PC-9 (cell line): ENCODE measurements at regions not wholly inside any gene's neighbourhood (a gene's known extent, or its start where the extent isn't known, plus 50 kb on each side); places are given as distances from the start of the nearest gene placed in this dataset.

Source experiments
- BruUV-seq: library from RNA; stranded (reverse); fragments of 400-500 nt; replicated peaks from 2 replicates; lab custom pipeline; 2021; lab: Mats Ljungman, UMichigan
- CTCF ChIA-PET: fragments of 300-600 bp; sonication (Branson Sonifier 250); formaldehyde crosslinking; loops from one replicate; lab custom pipeline; 2022; ENCODE audit warnings: antibody characterized with exemption; lab: Charles Lee
- POLR2A ChIA-PET: fragments of 300-600 bp; sonication (Branson Sonifier 250); formaldehyde crosslinking; loops from one replicate; lab custom pipeline; 2022; ENCODE audit warnings: antibody characterized with exemption; ENCODE audit not compliant: unreplicated experiment; lab: Charles Lee
- DNase-seq, 2 experiments: peaks; one replicate each; pipeline versions ENCODE4 v3.0.0 to v3.0.0-alpha.2; 2015 to 2022; ENCODE audit warnings: mixed read lengths in 1 of 2
- H2AFZ ChIP-seq: fragments of 200-600 bp; sonication (generic); 2 replicates; pipeline ENCODE4 v1.8.1; 2017; ENCODE audit warnings: antibody characterized with exemption
- H3F3A ChIP-seq: fragments of 200-600 bp; sonication (generic); 2 replicates; pipeline ENCODE4 v1.8.1; 2017; ENCODE audit warnings: antibody characterized with exemption, mild to moderate bottlenecking, low read depth; ENCODE audit not compliant: insufficient read depth
- H3K27ac ChIP-seq: fragments of 200-600 bp; sonication (generic); 2 replicates; pipeline ENCODE4 v1.6.1; 2016; ENCODE audit warnings: mixed run types
- H3K27me3 ChIP-seq: fragments of 200-600 bp; sonication (generic); 2 replicates; pipeline ENCODE4 v1.6.1; 2016; ENCODE audit warnings: low read depth, mixed run types; ENCODE audit not compliant: insufficient read depth
- H3K36me3 ChIP-seq: fragments of 200-600 bp; sonication (generic); 2 replicates; pipeline ENCODE4 v1.6.1; 2016; ENCODE audit warnings: low read depth, mixed run types
- H3K4me1 ChIP-seq: fragments of 200-600 bp; sonication (generic); replicated peaks from 2 replicates; pipeline ENCODE4 v1.6.1; 2016; ENCODE audit warnings: mixed run types; ENCODE audit not compliant: insufficient read depth
- H3K4me2 ChIP-seq: fragments of 200-600 bp; sonication (generic); 2 replicates; pipeline ENCODE4 v1.6.1; 2017; ENCODE audit warnings: mixed run types
- H3K4me3 ChIP-seq: fragments of 200-600 bp; sonication (generic); 2 replicates; pipeline ENCODE4 v1.6.1; 2016; ENCODE audit warnings: mixed run types
- H3K79me2 ChIP-seq: fragments of 200-600 bp; sonication (generic); 2 replicates; pipeline ENCODE4 v1.6.1; 2017; ENCODE audit warnings: low read depth, mixed run types
- H3K9me2 ChIP-seq: fragments of 200-600 bp; sonication (generic); 2 replicates; pipeline ENCODE4 v1.8.1; 2017; ENCODE audit warnings: mild to moderate bottlenecking; ENCODE audit not compliant: insufficient read depth
- H3K9me3 ChIP-seq: fragments of 200-600 bp; sonication (generic); 2 replicates; pipeline ENCODE4 v1.8.1; 2016; ENCODE audit warnings: low read depth; ENCODE audit not compliant: insufficient read depth
- H4K20me1 ChIP-seq: fragments of 200-600 bp; sonication (generic); 2 replicates; pipeline ENCODE4 v1.8.1; 2017; ENCODE audit not compliant: insufficient read depth
- CTCF ChIP-seq: fragments of 200-600 bp; sonication (generic); conservative IDR thresholded peaks from 2 replicates; pipeline ENCODE4 v1.6.1; 2017; ENCODE audit warnings: mixed run types, antibody characterized with exemption, mild to moderate bottlenecking, moderate library complexity
- EZH2 ChIP-seq: fragments of 200-600 bp; sonication (generic); IDR thresholded peaks from 2 replicates; pipeline ENCODE4 v1.8.0; 2017; ENCODE audit warnings: antibody characterized with exemption, low read depth
- intact Hi-C: fragments of 100-400 bp; cut with micrococcal nuclease; formaldehyde crosslinking; loops from one replicate; pipeline ENCODE4 v1.10.0; 2022; ENCODE audit not compliant: unreplicated experiment

GRCh38 chr17:62322313-62322712 lies 58.0 kb upstream of the EFCAB3 start:
- H3F3A ChIP-seq, result no peaks in the 10 kb centered on the region
- no peak for TF ChIP-seq EZH2
- no peak for TF ChIP-seq CTCF
- H3K4me3 ChIP-seq, result no peak overlapping the region
- no peaks in the 10 kb centered on the region for H3K4me1 ChIP-seq
- H3K27me3 ChIP-seq, result peaks cover 21% of the 10 kb centered on the region; the same call in 1 of the 2 replicates
- ChIA-PET CTCF (no interaction called here), POLR2A (interaction anchor here (0.7 kb wide), 1 partner anchor 189 kb away, joined by 4 read pairs; no protein-coding TSS in a partner anchor)
- intact Hi-C loops, result no loop called here
- no peaks in the 10 kb centered on the region for H3K9me3 ChIP-seq
- no peak overlapping the region for H3K4me2 ChIP-seq
- no peaks in the 10 kb centered on the region for H3K9me2 ChIP-seq
- no peak overlapping the region for H3K27ac ChIP-seq
- H4K20me1 ChIP-seq, result no peaks in the 10 kb centered on the region
- H3K36me3 ChIP-seq, result no peaks in the 10 kb centered on the region
- H2AFZ ChIP-seq, result no peak overlapping the region
- no peak for DNase-seq
- H3K79me2 ChIP-seq, result no peaks in the 10 kb centered on the region
- BruUV-seq, result no TSS peak

DNA sequence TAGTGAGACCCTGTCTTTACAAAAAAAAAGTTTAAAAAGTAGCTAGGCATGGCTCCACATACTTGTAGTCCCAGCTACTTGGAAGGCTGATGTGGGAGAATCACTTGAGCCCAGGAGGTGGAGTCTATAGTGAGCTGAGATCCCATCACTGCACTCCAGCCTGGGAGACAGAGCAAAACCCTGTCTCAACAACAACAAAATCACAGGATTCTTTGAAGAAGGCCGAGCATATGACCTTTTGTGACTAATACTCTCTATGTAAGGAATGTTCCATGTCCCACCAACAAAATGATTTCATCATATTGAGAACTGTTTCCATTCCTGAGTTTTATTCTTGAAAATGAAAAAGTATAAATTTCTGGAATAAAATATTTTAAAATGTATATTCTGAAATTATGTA lies 58.9 kb upstream of the EFCAB3 start:
- CTCF ChIA-PET, result no interaction called here
- Histone ChIP-seq H3K9me3 (no peaks in the 10 kb centered on the region), H3K27me3 (peaks cover 21% of the 10 kb centered on the region; the same call in 1 of the 2 replicates), H4K20me1 (no peaks in the 10 kb centered on the region), H3K9me2 (no peaks in the 10 kb centered on the region), H3F3A (no peaks in the 10 kb centered on the region), H3K4me3 (no peak overlapping the region), H3K36me3 (no peaks in the 10 kb centered on the region), H3K79me2 (no peaks in the 10 kb centered on the region), H3K4me1 (no peaks in the 10 kb centered on the region), H2AFZ (no peak overlapping the region), H3K27ac (no peak overlapping the region), H3K4me2 (no peak overlapping the region)
- DNase-seq, result no peak
- BruUV-seq, result no TSS peak
- POLR2A ChIA-PET, result no interaction called here
- intact Hi-C loops, result no loop called here
- TF ChIP-seq CTCF, result no peak
- no peak for TF ChIP-seq EZH2

DNA sequence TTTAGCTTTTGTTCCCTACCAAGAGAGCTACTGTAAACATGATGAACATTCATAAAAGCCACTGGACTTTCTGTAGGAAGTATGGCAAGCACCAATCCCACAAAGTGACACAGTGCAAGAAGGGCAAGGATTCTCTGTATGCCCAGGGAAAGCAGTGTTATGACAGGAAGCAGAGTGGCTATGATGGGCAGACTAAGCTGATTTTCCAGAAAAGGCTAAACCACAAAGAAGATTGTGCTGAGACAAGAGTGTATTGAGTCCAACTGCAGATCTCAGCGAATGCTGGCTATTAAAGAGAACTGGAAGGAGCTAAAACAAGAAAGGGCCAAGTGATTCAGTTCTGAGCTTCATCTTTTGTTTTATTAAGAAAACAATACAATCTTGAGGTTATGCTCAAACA lies 60.5 kb upstream of the EFCAB3 start:
- Histone ChIP-seq H3K4me1 (no peaks in the 10 kb centered on the region), H3K27me3 (peaks cover 21% of the 10 kb centered on the region; the same call in 1 of the 2 replicates), H4K20me1 (no peaks in the 10 kb centered on the region), H3K4me3 (no peak overlapping the region), H3K9me2 (no peaks in the 10 kb centered on the region), H3K79me2 (no peaks in the 10 kb centered on the region), H2AFZ (no peak overlapping the region), H3K36me3 (no peaks in the 10 kb centered on the region), H3F3A (no peaks in the 10 kb centered on the region), H3K4me2 (no peak overlapping the region), H3K27ac (no peak overlapping the region), H3K9me3 (no peaks in the 10 kb centered on the region)
- DNase-seq, result no peak
- intact Hi-C loops, result no loop called here
- no TSS peak for BruUV-seq
- POLR2A ChIA-PET, result no interaction called here
- CTCF ChIA-PET, result no interaction called here
- no peak for TF ChIP-seq EZH2
- no peak for TF ChIP-seq CTCF
